ENCODE measurements at regions not wholly inside any gene's neighbourhood (a gene's known extent, or its start where the extent isn't known, plus 50 kb on each side); places are given as distances from the start of the nearest gene placed in this dataset.

- Histone ChIP-seq H3K27ac (no peak overlapping the region), H3K4me3 (no peak overlapping the region), H3K27me3 (peaks cover 0 to 90% (median 36%) of the 10 kb centered on the region in 3 donors), H3K4me1 (no peaks in the 10 kb centered on the region), H3K36me3 (no peaks in the 10 kb centered on the region), H3K9me3 (no peaks in the 10 kb centered on the region)
- intact Hi-C loops (cut with DNase I; ENCODE audit: low total_unique reads), result no loop called here
- WGBS, 5 donors, result 52 to 74% (median 57%) methylated on average over 6 of the region's 6 CpGs
- TF ChIP-seq POLR2AphosphoS5 (IDR thresholded peaks at IDR 0.05) (no peak), CTCF (IDR thresholded peaks at IDR 0.05) (no peak), EP300 (IDR thresholded peaks at IDR 0.05) (no peak), POLR2A (IDR thresholded peaks at IDR 0.05) (no peak)
- DNase-seq, result no peak
Observed at GRCh38 chr17:79316805-79317204, 242.2 kb downstream of the ENGASE start.

GRCh38 chr17:79315358-79316105 is 240.9 kb downstream of the ENGASE start:
- no peaks in the 10 kb centered on the region for H3K9me3 ChIP-seq
- H3K4me3 ChIP-seq, result no peak overlapping the region
- peaks cover 0 to 88% (median 42%) of the 10 kb centered on the region in 3 donors for H3K27me3 ChIP-seq
- H3K36me3 ChIP-seq, result no peaks in the 10 kb centered on the region
- DNase-seq, result no peak
- TF ChIP-seq POLR2AphosphoS5 (IDR thresholded peaks at IDR 0.05) (no peak), POLR2A (IDR thresholded peaks at IDR 0.05) (no peak), CTCF (IDR thresholded peaks at IDR 0.05) (no peak), EP300 (IDR thresholded peaks at IDR 0.05) (no peak)
- no peak overlapping the region for H3K27ac ChIP-seq
- H3K4me1 ChIP-seq, result no peaks in the 10 kb centered on the region
- 17 to 28% (median 24%) methylated on average over 22 to 30 of the region's 30 CpGs for WGBS, 5 donors
- intact Hi-C loops (cut with DNase I; ENCODE audit: low total_unique reads), result no loop called here

- Histone ChIP-seq H3K36me3 (no peaks in the 10 kb centered on the region), H3K9me3 (no peaks in the 10 kb centered on the region), H3K27ac (no peak overlapping the region), H3K4me3 (no peak overlapping the region), H3K4me1 (no peaks in the 10 kb centered on the region), H3K27me3 (peaks cover 0 to 89% (median 49%) of the 10 kb centered on the region in 3 donors)
- intact Hi-C loops (cut with DNase I; ENCODE audit: low total_unique reads), result no loop called here
- TF ChIP-seq EP300 (IDR thresholded peaks at IDR 0.05), result no peak
- no peak for TF ChIP-seq CTCF (IDR thresholded peaks at IDR 0.05)
- TF ChIP-seq POLR2AphosphoS5 (IDR thresholded peaks at IDR 0.05), result no peak
- TF ChIP-seq POLR2A (IDR thresholded peaks at IDR 0.05), result no peak
- no peak for DNase-seq
- 56 to 70% (median 64%) methylated on average over 13 of the region's 13 CpGs for WGBS, 5 donors
Observed at GRCh38 chr17:79314617-79315357, 240.2 kb downstream of the ENGASE start.

GRCh38 chr17:79311373-79311772 is 236.7 kb downstream of the ENGASE start:
- intact Hi-C loops (cut with DNase I; ENCODE audit: low total_unique reads), result no loop called here
- no peak overlapping the region for H3K4me3 ChIP-seq
- TF ChIP-seq POLR2AphosphoS5 (IDR thresholded peaks at IDR 0.05) (no peak), CTCF (IDR thresholded peaks at IDR 0.05) (no peak), POLR2A (IDR thresholded peaks at IDR 0.05) (no peak), EP300 (IDR thresholded peaks at IDR 0.05) (no peak)
- DNase-seq, result no peak
- no peaks in the 10 kb centered on the region for H3K9me3 ChIP-seq
- 73 to 93% (median 82%) methylated on average over 4 of the region's 4 CpGs for WGBS, 5 donors
- H3K4me1 ChIP-seq, result peaks cover 0 to 13% (median 6%) of the 10 kb centered on the region in 4 donors
- H3K36me3 ChIP-seq, result no peaks in the 10 kb centered on the region
- H3K27me3 ChIP-seq, result peaks cover 0 to 82% (median 47%) of the 10 kb centered on the region in 3 donors
- H3K27ac ChIP-seq, result no peak overlapping the region
